ENCODE measurements at regions not wholly inside any gene's neighbourhood (a gene's known extent, or its start where the extent isn't known, plus 50 kb on each side); places are given as distances from the start of the nearest gene placed in this dataset.

GRCh38 chr10:104540181-104540580, 100.9 kb upstream of the SORCS3 start:
- H3K4me3 ChIP-seq (ENCODE audit: low read length, poor library complexity, severe bottlenecking), result no peak overlapping the region
- H3K36me3 ChIP-seq (ENCODE audit: insufficient read depth, low read length), result no peaks in the 10 kb centered on the region
- no peak overlapping the region for H3K4me2 ChIP-seq (ENCODE audit: low read depth, low read length, poor library complexity, severe bottlenecking)
- TF ChIP-seq CTCF (conservative IDR thresholded peaks at IDR 0.05; ENCODE audit: low read length) (no peak), EZH2phosphoT487 (IDR thresholded peaks at IDR 0.05; ENCODE audit: borderline replicate concordance) (no peak)
- no peak overlapping the region for H3K9ac ChIP-seq (ENCODE audit: low read depth, low read length, poor library complexity, severe bottlenecking)
- no peaks in the 10 kb centered on the region for H3K27me3 ChIP-seq (ENCODE audit: insufficient read depth, low read length, poor library complexity, severe bottlenecking)
- H3K9me3 ChIP-seq (ENCODE audit: insufficient read depth, low read depth, low read length), result no peaks in the 10 kb centered on the region
- H3K4me1 ChIP-seq (ENCODE audit: insufficient read depth, low read length, poor library complexity, severe bottlenecking), result no peaks in the 10 kb centered on the region
- no peaks in the 10 kb centered on the region for H3K79me2 ChIP-seq (ENCODE audit: insufficient read depth, low read length)
- H4K20me1 ChIP-seq (ENCODE audit: insufficient read depth, low read length, poor library complexity, severe bottlenecking), result no peaks in the 10 kb centered on the region
- H2AFZ ChIP-seq (ENCODE audit: low read length), result no peak overlapping the region
- H3F3A ChIP-seq (ENCODE audit: low read depth), result no peaks in the 10 kb centered on the region
- no peaks in the 10 kb centered on the region for H3K9me2 ChIP-seq (replicated peaks; ENCODE audit: low read depth, low read length)

- TF ChIP-seq CTCF (conservative IDR thresholded peaks at IDR 0.05; ENCODE audit: low read length) (no peak), EZH2phosphoT487 (IDR thresholded peaks at IDR 0.05; ENCODE audit: borderline replicate concordance) (no peak)
- Histone ChIP-seq H3K9me2 (replicated peaks; ENCODE audit: low read depth, low read length) (no peaks in the 10 kb centered on the region), H2AFZ (ENCODE audit: low read length) (no peak overlapping the region), H3K4me1 (ENCODE audit: insufficient read depth, low read length, poor library complexity, severe bottlenecking) (no peaks in the 10 kb centered on the region), H3K4me3 (ENCODE audit: low read length, poor library complexity, severe bottlenecking) (no peak overlapping the region), H3K4me2 (ENCODE audit: low read depth, low read length, poor library complexity, severe bottlenecking) (no peak overlapping the region), H4K20me1 (ENCODE audit: insufficient read depth, low read length, poor library complexity, severe bottlenecking) (no peaks in the 10 kb centered on the region), H3F3A (ENCODE audit: low read depth) (no peaks in the 10 kb centered on the region), H3K36me3 (ENCODE audit: insufficient read depth, low read length) (no peaks in the 10 kb centered on the region), H3K9ac (ENCODE audit: low read depth, low read length, poor library complexity, severe bottlenecking) (no peak overlapping the region), H3K27me3 (ENCODE audit: insufficient read depth, low read length, poor library complexity, severe bottlenecking) (no peaks in the 10 kb centered on the region), H3K79me2 (ENCODE audit: insufficient read depth, low read length) (no peaks in the 10 kb centered on the region), H3K9me3 (ENCODE audit: insufficient read depth, low read depth, low read length) (no peaks in the 10 kb centered on the region)
Measured at GRCh38 chr10:104541820-104542219, 99.3 kb upstream of the SORCS3 start.

GRCh38 chr10:104546336-104546735, 94.8 kb upstream of the SORCS3 start:
- no peaks in the 10 kb centered on the region for H3K27me3 ChIP-seq (ENCODE audit: insufficient read depth, low read length, poor library complexity, severe bottlenecking)
- H3K4me1 ChIP-seq (ENCODE audit: insufficient read depth, low read length, poor library complexity, severe bottlenecking), result no peaks in the 10 kb centered on the region
- no peaks in the 10 kb centered on the region for H3F3A ChIP-seq (ENCODE audit: low read depth)
- H3K79me2 ChIP-seq (ENCODE audit: insufficient read depth, low read length), result no peaks in the 10 kb centered on the region
- no peaks in the 10 kb centered on the region for H4K20me1 ChIP-seq (ENCODE audit: insufficient read depth, low read length, poor library complexity, severe bottlenecking)
- no peaks in the 10 kb centered on the region for H3K9me3 ChIP-seq (ENCODE audit: insufficient read depth, low read depth, low read length)
- H3K9me2 ChIP-seq (replicated peaks; ENCODE audit: low read depth, low read length), result no peaks in the 10 kb centered on the region
- H3K4me2 ChIP-seq (ENCODE audit: low read depth, low read length, poor library complexity, severe bottlenecking), result no peak overlapping the region
- no peak overlapping the region for H2AFZ ChIP-seq (ENCODE audit: low read length)
- H3K4me3 ChIP-seq (ENCODE audit: low read length, poor library complexity, severe bottlenecking), result no peak overlapping the region
- TF ChIP-seq EZH2phosphoT487 (IDR thresholded peaks at IDR 0.05; ENCODE audit: borderline replicate concordance), result no peak
- no peak for TF ChIP-seq CTCF (conservative IDR thresholded peaks at IDR 0.05; ENCODE audit: low read length)
- H3K36me3 ChIP-seq (ENCODE audit: insufficient read depth, low read length), result no peaks in the 10 kb centered on the region
- H3K9ac ChIP-seq (ENCODE audit: low read depth, low read length, poor library complexity, severe bottlenecking), result no peak overlapping the region

All from Loucy (cell line).